A673 (cell line): ENCODE measurements at regions not wholly inside any gene's neighbourhood (a gene's known extent, or its start where the extent isn't known, plus 50 kb on each side); places are given as distances from the start of the nearest gene placed in this dataset.

Experiments used
- BruUV-seq: library from RNA; stranded (reverse); fragments of 400-500 nt; replicated peaks from 2 replicates; lab custom pipeline; 2021; lab: Mats Ljungman, UMichigan
- CTCF ChIA-PET: fragments of 300-600 bp; sonication (Branson Sonifier 250); formaldehyde crosslinking; loops from one replicate; lab custom pipeline; 2022; ENCODE audit warnings: antibody characterized with exemption; lab: Charles Lee
- POLR2A ChIA-PET: fragments of 300-600 bp; sonication (Branson Sonifier 250); formaldehyde crosslinking; loops from one replicate; lab custom pipeline; 2022; ENCODE audit warnings: antibody characterized with exemption; ENCODE audit not compliant: low non-redundant PET; lab: Charles Lee
- DNase-seq: peaks from one replicate; pipeline ENCODE4 v3.0.0-alpha.2; 2015; ENCODE audit warnings: low spot score
- H3K27ac ChIP-seq: fragments of 200-600 bp; sonication (generic); 2 replicates; pipeline ENCODE4 v1.5.1; 2016; ENCODE audit warnings: mixed run types, low read depth, mild to moderate bottlenecking, mixed read lengths, antibody characterized with exemption, low read length; ENCODE audit not compliant: poor library complexity, severe bottlenecking
- H3K27me3 ChIP-seq: fragments of 200-600 bp; sonication (generic); replicated peaks from 2 replicates; pipeline ENCODE4 v1.6.1; 2017; ENCODE audit warnings: mixed run types, low read depth, mild to moderate bottlenecking, mixed read lengths, antibody characterized with exemption, low read length; ENCODE audit not compliant: insufficient read depth, poor library complexity
- H3K36me3 ChIP-seq: fragments of 200-600 bp; sonication (generic); 2 replicates; pipeline ENCODE4 v1.6.1; 2016; ENCODE audit warnings: mixed run types, mild to moderate bottlenecking, mixed read lengths, antibody characterized with exemption, low read length; ENCODE audit not compliant: insufficient read depth, poor library complexity, severe bottlenecking
- H3K4me1 ChIP-seq: fragments of 200-600 bp; sonication (generic); 2 replicates; pipeline ENCODE4 v1.6.1; 2017; ENCODE audit warnings: mixed run types, mild to moderate bottlenecking, mixed read lengths, antibody characterized with exemption, low read length; ENCODE audit not compliant: insufficient read depth, poor library complexity, severe bottlenecking
- H3K4me3 ChIP-seq: fragments of 200-600 bp; sonication (generic); 2 replicates; pipeline ENCODE4 v1.5.1; 2016; ENCODE audit warnings: low read depth, mixed run types, mild to moderate bottlenecking, mixed read lengths, low read length; ENCODE audit not compliant: poor library complexity, severe bottlenecking
- H3K9me3 ChIP-seq: fragments of 200-600 bp; sonication (generic); 2 replicates; pipeline ENCODE4 v1.6.1; 2016; ENCODE audit warnings: mixed run types, low read depth, mild to moderate bottlenecking, mixed read lengths, antibody characterized with exemption, low read length; ENCODE audit not compliant: poor library complexity, severe bottlenecking
- EZH2 ChIP-seq: fragments of 200-600 bp; sonication (generic); IDR thresholded peaks from 2 replicates; pipeline ENCODE4 v1.6.1; 2017; ENCODE audit warnings: borderline replicate concordance, low read depth, mild to moderate bottlenecking, mixed read lengths, antibody characterized with exemption, low read length; ENCODE audit not compliant: poor library complexity, severe bottlenecking
- intact Hi-C: fragments of 100-400 bp; cut with micrococcal nuclease; formaldehyde crosslinking; loops from one replicate; pipeline ENCODE4 v1.10.0; 2022; ENCODE audit not compliant: unreplicated experiment
- TF ChIP-seq, protein P1 (sequence below): fragments of 300-800, 200-600 bp; sonication (generic); conservative IDR thresholded peaks from 2 replicates; pipeline ENCODE4 v1.5.1; 2017; ENCODE audit warnings: low read depth, mild to moderate bottlenecking, antibody characterized with exemption, low read length, moderate library complexity, mixed read lengths

DNA sequence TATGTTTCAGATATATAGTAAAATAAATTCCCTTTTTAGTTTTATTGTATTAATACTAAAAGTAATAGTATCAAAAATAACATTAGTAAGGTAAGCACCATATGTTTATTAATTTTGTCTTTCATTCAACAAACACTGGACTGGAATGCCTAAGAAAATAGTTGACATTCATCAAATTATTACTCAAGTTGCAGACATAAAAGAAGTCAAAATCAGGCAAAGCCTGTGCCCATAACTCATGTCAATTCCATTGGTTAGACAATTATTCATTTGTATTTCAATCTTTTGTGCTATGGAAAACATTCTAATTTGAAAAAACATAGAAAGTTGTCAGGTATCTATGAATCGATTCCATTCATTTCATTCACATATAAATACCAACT lies 158.9 kb downstream of the CEMIP2 start:
- H3K27ac ChIP-seq, result no peak overlapping the region
- CTCF ChIA-PET, result no interaction called here
- H3K4me3 ChIP-seq, result no peak overlapping the region
- DNase-seq, result no peak
- intact Hi-C loops, result loop anchor here (5.0 to 10.0 kb wide), 2 partner anchors 105 to 418 kb away; no protein-coding TSS in a partner anchor
- no peaks in the 10 kb centered on the region for H3K4me1 ChIP-seq
- H3K27me3 ChIP-seq, result no peaks in the 10 kb centered on the region
- H3K9me3 ChIP-seq, result peaks cover 4% of the 10 kb centered on the region
- POLR2A ChIA-PET, result no interaction called here
- TF ChIP-seq, protein P1, sequence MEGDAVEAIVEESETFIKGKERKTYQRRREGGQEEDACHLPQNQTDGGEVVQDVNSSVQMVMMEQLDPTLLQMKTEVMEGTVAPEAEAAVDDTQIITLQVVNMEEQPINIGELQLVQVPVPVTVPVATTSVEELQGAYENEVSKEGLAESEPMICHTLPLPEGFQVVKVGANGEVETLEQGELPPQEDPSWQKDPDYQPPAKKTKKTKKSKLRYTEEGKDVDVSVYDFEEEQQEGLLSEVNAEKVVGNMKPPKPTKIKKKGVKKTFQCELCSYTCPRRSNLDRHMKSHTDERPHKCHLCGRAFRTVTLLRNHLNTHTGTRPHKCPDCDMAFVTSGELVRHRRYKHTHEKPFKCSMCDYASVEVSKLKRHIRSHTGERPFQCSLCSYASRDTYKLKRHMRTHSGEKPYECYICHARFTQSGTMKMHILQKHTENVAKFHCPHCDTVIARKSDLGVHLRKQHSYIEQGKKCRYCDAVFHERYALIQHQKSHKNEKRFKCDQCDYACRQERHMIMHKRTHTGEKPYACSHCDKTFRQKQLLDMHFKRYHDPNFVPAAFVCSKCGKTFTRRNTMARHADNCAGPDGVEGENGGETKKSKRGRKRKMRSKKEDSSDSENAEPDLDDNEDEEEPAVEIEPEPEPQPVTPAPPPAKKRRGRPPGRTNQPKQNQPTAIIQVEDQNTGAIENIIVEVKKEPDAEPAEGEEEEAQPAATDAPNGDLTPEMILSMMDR, result no peak
- no peak for TF ChIP-seq EZH2
- H3K36me3 ChIP-seq, result no peaks in the 10 kb centered on the region
- no TSS peak for BruUV-seq

DNA sequence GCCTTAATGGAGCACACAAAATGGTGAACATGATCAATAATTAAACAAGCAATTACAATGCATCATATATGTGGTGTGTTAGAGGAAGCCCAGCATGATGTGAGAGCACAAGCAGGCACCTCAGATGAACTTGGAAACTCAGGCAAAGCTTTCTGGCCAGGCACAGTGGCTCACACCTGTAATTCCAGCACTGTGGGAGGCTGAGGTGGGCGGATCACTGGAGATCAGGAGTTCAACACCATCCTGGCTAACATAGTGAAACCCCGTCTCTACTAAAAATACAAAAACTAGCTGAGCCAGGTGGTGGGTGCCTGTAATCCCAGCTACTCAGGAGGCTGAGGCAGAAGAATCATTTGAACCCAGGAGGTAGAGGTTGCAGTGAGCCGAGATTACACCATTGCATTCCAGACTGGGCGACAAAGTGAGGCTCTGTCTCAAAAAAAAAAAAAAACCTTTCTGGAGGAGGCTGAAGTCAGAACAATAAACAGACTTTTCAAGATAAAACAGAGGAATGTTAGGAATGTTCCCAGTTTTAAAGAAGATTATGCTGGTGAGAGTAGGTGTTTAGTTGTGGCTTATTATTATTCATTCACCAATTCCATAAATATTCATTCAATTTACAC lies 159.4 kb downstream of the CEMIP2 start:
- intact Hi-C loops, result loop anchor here (5.0 to 10.0 kb wide), 2 partner anchors 106 to 418 kb away; no protein-coding TSS in a partner anchor
- Histone ChIP-seq H3K9me3 (peaks cover 4% of the 10 kb centered on the region), H3K4me1 (no peaks in the 10 kb centered on the region), H3K36me3 (no peaks in the 10 kb centered on the region), H3K27me3 (no peaks in the 10 kb centered on the region), H3K27ac (no peak overlapping the region), H3K4me3 (no peak overlapping the region)
- BruUV-seq, result no TSS peak
- peak; percentile 6 for DNase-seq
- ChIA-PET POLR2A (no interaction called here), CTCF (no interaction called here)
- TF ChIP-seq, protein P1, result no peak
- TF ChIP-seq EZH2, result no peak

DNA sequence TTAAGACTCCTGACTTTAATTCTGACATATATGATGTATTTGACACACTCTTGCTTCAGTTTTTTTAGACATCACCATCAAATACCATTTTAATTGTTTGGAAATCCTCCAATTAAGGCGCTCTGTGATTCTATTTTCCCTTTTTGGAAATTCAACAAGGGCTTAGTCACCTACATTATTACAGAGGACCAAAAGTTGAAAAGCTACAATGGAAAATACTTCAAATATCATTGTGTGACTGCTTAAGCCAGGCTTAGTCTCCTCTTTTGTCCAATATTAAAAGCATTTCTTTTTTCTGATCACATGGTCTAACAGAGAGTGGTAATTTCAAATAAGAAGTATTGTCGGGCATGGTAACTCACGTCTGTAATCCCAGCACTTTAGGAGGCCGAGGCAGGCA lies 160.3 kb downstream of the CEMIP2 start:
- H3K4me3 ChIP-seq, result no peak overlapping the region
- H3K36me3 ChIP-seq, result no peaks in the 10 kb centered on the region
- no peak overlapping the region for H3K27ac ChIP-seq
- H3K27me3 ChIP-seq, result no peaks in the 10 kb centered on the region
- CTCF ChIA-PET, result no interaction called here
- BruUV-seq, result no TSS peak
- TF ChIP-seq, protein P1, result no peak
- TF ChIP-seq EZH2, result no peak
- H3K4me1 ChIP-seq, result no peaks in the 10 kb centered on the region
- H3K9me3 ChIP-seq, result peaks cover 4% of the 10 kb centered on the region
- DNase-seq, result no peak
- POLR2A ChIA-PET, result no interaction called here
- intact Hi-C loops, result loop anchor here (5.0 to 10.0 kb wide), 2 partner anchors 107 to 419 kb away; no protein-coding TSS in a partner anchor
